ENCODE measurements at regions not wholly inside any gene's neighbourhood (a gene's known extent, or its start where the extent isn't known, plus 50 kb on each side); places are given as distances from the start of the nearest gene placed in this dataset.

DNA sequence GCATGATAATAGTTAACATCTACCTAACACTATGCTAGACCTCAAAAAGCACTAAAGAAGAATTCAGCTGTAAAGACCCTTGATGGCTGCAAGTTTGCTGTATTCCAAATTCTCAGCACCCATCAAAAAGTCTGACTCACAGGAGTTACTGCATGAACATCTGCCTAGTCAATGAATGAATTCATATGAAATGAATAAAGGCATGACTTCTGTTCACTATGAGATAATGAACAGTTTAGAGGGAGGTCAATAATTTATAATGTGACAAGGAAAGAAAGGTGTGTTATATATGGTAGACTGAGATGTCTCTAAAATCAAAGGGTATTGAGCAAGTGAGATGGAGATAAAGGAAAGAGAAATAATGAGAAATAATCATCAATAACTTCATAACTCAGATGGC lies 508.2 kb upstream of the TGFBR2 start:
- no peak for DNase-seq (ENCODE audit: low spot score)
- Mint-ChIP-seq H3K4me3 (no peak overlapping the region), H3K4me1 (peaks cover 16% of the 10 kb centered on the region), H3K9me3 (peaks cover 21% of the 10 kb centered on the region), H3K27ac (peak overlapping the region; percentile 10), H3K27me3 (ENCODE audit: insufficient read depth, low read depth) (no peaks in the 10 kb centered on the region), H3K36me3 (peaks cover 6% of the 10 kb centered on the region)
- H3K79me2 ChIP-seq (ENCODE audit: low read depth) = no peaks in the 10 kb centered on the region
- no peak overlapping the region for H3K4me2 ChIP-seq
- no peak overlapping the region for H3K4me3 ChIP-seq
- TF ChIP-seq EZH2 (IDR thresholded peaks at IDR 0.05) (no peak), EZH2phosphoT487 (IDR thresholded peaks at IDR 0.05) (no peak)
- TF ChIP-seq, protein P1, sequence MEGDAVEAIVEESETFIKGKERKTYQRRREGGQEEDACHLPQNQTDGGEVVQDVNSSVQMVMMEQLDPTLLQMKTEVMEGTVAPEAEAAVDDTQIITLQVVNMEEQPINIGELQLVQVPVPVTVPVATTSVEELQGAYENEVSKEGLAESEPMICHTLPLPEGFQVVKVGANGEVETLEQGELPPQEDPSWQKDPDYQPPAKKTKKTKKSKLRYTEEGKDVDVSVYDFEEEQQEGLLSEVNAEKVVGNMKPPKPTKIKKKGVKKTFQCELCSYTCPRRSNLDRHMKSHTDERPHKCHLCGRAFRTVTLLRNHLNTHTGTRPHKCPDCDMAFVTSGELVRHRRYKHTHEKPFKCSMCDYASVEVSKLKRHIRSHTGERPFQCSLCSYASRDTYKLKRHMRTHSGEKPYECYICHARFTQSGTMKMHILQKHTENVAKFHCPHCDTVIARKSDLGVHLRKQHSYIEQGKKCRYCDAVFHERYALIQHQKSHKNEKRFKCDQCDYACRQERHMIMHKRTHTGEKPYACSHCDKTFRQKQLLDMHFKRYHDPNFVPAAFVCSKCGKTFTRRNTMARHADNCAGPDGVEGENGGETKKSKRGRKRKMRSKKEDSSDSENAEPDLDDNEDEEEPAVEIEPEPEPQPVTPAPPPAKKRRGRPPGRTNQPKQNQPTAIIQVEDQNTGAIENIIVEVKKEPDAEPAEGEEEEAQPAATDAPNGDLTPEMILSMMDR (IDR thresholded peaks at IDR 0.05) = no peak
- H3K27ac ChIP-seq = no peak overlapping the region
- peaks cover 11% of the 10 kb centered on the region for H3K4me1 ChIP-seq
- no peaks in the 10 kb centered on the region for H3K27me3 ChIP-seq
- H2AFZ ChIP-seq (replicated peaks) = no peak overlapping the region
- H3K9me3 ChIP-seq (ENCODE audit: low read depth) = no peaks in the 10 kb centered on the region
- H3K36me3 ChIP-seq = no peaks in the 10 kb centered on the region
- no peak overlapping the region for H3K9ac ChIP-seq
- no peaks in the 10 kb centered on the region for H3F3A ChIP-seq (ENCODE audit: low read depth)
- no peaks in the 10 kb centered on the region for H4K20me1 ChIP-seq (ENCODE audit: low read depth)

DNA sequence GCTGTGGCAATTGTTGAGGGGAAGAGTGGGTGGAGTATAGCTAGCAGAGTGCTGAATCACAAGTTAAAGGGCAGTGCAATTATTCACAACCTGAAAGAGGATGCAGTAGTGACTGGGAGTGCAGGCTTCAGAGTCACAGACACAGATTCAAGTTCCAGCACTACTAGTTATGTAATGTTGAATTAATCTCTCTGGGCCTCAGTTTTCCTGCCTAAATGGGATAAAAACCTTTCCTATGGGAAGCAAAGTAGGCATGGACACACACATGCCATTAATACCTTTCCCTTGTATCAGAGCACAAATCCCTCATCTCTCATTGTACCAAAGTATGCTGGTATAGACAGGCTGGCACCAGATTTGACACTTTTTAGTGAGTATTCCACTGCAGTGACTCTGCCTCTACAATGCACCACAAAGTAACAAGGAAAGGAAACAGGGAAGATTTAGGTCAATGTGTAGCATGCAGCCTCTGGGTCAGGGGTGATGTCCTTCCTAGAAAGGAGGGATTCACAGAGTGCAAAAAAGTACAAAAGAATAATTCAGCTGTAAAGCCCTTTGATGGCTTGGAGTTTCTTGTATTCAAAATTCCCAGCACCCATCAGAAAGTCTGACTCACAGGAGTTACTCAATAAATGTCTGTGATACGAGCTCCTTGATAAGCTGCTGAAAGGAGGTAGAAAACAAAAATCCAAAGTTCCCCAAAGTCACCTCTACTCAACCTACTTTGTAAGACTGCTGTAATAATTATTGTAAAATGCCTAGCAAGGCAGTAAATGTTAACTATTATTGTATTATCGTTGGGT lies 507.5 kb upstream of the TGFBR2 start:
- Histone ChIP-seq H3K27ac (no peak overlapping the region), H3F3A (ENCODE audit: low read depth) (no peaks in the 10 kb centered on the region), H3K27me3 (no peaks in the 10 kb centered on the region), H3K36me3 (no peaks in the 10 kb centered on the region), H3K9ac (no peak overlapping the region), H3K4me3 (no peak overlapping the region), H3K79me2 (ENCODE audit: low read depth) (no peaks in the 10 kb centered on the region), H3K9me3 (ENCODE audit: low read depth) (no peaks in the 10 kb centered on the region), H3K4me1 (peaks cover 11% of the 10 kb centered on the region), H2AFZ (replicated peaks) (no peak overlapping the region), H4K20me1 (ENCODE audit: low read depth) (no peaks in the 10 kb centered on the region), H3K4me2 (no peak overlapping the region)
- Mint-ChIP-seq H3K4me3 (no peak overlapping the region), H3K9me3 (peaks cover 21% of the 10 kb centered on the region), H3K36me3 (peaks cover 6% of the 10 kb centered on the region), H3K27me3 (ENCODE audit: insufficient read depth, low read depth) (no peaks in the 10 kb centered on the region), H3K4me1 (peaks cover 16% of the 10 kb centered on the region), H3K27ac (peak overlapping the region; percentile 10)
- TF ChIP-seq EZH2phosphoT487 (IDR thresholded peaks at IDR 0.05) (no peak), EZH2 (IDR thresholded peaks at IDR 0.05) (no peak)
- TF ChIP-seq, protein P1 (IDR thresholded peaks at IDR 0.05) = no peak
- peak; percentile 18 for DNase-seq (ENCODE audit: low spot score)

DNA sequence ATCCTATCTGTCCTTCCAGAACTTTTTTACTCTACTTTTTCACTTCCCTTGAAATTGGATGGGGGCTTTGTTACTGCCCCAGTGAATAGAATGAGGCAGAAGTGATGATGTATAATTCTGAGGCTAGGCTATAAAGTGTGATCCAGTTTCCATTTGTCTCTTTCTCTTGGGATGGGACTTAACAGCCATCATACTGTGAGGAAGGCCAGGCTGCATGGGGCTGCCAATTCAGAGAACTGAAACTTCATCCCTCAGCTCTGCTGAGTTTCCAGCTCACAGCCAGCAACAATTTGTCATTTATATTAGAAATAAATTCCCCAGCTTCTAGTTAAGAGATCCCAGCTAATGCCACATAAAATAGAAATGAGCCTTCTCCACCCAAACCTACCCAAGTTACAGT lies 504.0 kb upstream of the TGFBR2 start:
- Histone ChIP-seq H3K36me3 (no peaks in the 10 kb centered on the region), H4K20me1 (ENCODE audit: low read depth) (no peaks in the 10 kb centered on the region), H2AFZ (replicated peaks) (no peak overlapping the region), H3K79me2 (ENCODE audit: low read depth) (no peaks in the 10 kb centered on the region), H3K9me3 (ENCODE audit: low read depth) (no peaks in the 10 kb centered on the region), H3K4me3 (no peak overlapping the region), H3K4me1 (peaks cover 11% of the 10 kb centered on the region), H3K4me2 (no peak overlapping the region), H3K9ac (no peak overlapping the region), H3F3A (ENCODE audit: low read depth) (no peaks in the 10 kb centered on the region), H3K27ac (peak overlapping the region; percentile 23), H3K27me3 (no peaks in the 10 kb centered on the region)
- H3K27ac Mint-ChIP-seq = no peak overlapping the region
- H3K9me3 Mint-ChIP-seq = peaks cover 32% of the 10 kb centered on the region
- H3K4me3 Mint-ChIP-seq = no peak overlapping the region
- DNase-seq (ENCODE audit: low spot score) = no peak
- TF ChIP-seq, protein P1 (IDR thresholded peaks at IDR 0.05) = no peak
- peaks cover 16% of the 10 kb centered on the region for H3K4me1 Mint-ChIP-seq
- peaks cover 8% of the 10 kb centered on the region for H3K27me3 Mint-ChIP-seq (ENCODE audit: insufficient read depth, low read depth)
- peaks cover 8% of the 10 kb centered on the region for H3K36me3 Mint-ChIP-seq

Data from neural progenitor cell (in vitro differentiated cells).